HG03060 (cell line): ENCODE measurements at regions not wholly inside any gene's neighbourhood (a gene's known extent, or its start where the extent isn't known, plus 50 kb on each side); places are given as distances from the start of the nearest gene placed in this dataset.
"Not testable (repeated sequence)": the region's sequence is repeated elsewhere in the genome, so short reads cannot be mapped to it uniquely, and the experiment has no call there.

Source experiments
- ATAC-seq: cut with Tn5 transposase; IDR thresholded peaks from one replicate; pipeline ENCODE4 v1.9.1; 2021; ENCODE audit warnings: low read depth, moderate number of reproducible peaks; ENCODE audit not compliant: unreplicated experiment

- peak; percentile 90 for ATAC-seq
These were observed 87.3 kb downstream of the PHLDA1 start for GRCh38 chr12:75944097-75944904.

- ATAC-seq: no peak
These were observed 87.9 kb downstream of the PHLDA1 start for GRCh38 chr12:75943730-75944096.

- not testable (repeated sequence) for ATAC-seq
These were observed 89.9 kb downstream of the PHLDA1 start for GRCh38 chr12:75941661-75942060.

DNA sequence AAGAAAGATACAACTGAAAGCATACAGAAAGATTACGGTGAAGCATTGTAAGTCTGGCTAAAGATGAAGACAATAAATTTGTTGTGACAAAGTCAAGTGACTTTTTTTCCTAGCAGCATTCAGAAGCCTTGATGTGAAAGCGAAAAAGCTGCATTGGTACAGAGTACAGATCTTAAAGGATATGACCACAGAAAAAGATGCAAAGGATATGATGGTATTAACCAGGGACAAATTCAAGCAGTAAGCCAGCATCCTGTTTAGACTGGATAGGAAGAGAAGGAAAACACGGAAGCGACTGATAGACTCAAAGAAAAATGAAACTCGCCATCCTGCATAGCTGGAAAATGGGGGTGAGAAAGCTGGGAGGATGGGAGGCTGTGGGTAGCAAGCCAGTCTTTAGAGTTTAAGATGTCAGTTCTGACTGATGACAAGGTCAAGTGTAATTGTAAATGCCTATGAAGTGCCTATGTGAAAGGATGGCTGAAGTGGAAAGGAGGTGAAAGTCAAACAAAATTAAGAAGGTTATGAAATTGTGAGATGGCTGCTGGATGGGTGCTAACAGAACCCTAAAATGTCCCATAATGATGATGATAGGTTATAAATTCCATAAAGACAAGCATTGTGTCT, 92.4 kb downstream of the PHLDA1 start:
- no peak for ATAC-seq

GRCh38 chr12:75938189-75938588, 93.4 kb downstream of the PHLDA1 start:
- no peak for ATAC-seq

DNA sequence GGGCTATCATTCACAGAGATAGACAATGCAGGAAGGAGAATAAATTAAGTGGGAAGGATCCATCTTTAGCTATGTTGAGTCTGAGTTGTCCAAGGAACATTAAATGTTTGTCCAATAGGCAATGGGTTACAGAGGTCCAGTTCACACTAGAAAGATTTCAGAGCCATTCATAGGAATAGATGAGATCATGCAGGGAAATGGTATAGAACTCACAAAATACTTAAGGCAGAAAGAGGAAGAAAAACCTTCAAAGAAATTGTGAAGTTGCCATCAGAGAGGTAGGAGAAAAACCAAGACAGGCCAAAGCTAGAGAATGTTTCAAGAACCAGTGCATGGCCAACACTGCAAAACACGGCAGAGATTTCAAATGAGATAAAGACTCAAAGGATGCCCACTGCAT, 94.1 kb downstream of the PHLDA1 start:
- ATAC-seq: no peak

DNA sequence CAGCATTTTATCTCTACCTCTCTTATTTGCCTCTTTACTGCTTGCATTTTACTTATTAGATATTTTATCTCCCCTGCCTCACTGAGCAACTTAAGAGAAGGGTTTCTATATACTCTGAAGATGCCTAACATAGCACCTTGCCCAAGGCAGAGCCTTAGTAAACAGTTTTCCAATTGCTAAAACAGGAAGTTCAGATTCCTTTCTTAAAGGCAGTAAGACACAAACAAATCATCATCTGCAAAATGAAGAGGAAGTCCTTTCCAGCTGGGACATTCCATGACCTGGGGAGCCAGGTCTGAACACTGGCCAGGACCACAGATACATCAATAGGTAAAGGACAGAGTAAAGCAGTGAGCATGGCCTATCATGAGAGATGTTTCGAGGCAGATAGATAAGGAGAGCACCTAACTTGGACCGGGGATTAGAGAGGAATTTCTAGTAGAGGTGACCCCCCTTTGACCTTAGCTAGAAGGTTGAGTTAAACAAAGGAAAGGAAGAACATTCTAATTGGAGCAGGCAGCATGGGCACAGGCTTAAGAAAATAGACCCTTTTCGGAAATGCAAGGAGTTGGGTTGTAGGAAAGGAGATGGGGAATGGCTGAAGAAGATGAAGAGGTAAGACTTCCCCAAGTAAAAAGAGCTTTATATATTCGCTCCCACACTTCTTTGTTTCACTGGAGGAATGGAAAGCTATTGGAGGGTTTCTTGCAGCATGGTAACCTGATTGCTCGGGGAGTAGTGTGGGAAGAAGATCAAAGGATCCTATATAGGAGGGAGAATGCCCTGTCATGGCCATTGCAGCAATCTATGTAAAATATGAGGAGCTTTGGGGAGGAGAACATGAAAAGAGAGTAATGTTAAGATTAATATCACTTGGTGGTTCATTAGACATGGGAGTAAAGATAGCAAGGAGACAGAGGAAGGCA, 94.8 kb downstream of the PHLDA1 start:
- ATAC-seq: no peak

GRCh38 chr12:75935539-75936242, 95.9 kb downstream of the PHLDA1 start:
- ATAC-seq: no peak

DNA sequence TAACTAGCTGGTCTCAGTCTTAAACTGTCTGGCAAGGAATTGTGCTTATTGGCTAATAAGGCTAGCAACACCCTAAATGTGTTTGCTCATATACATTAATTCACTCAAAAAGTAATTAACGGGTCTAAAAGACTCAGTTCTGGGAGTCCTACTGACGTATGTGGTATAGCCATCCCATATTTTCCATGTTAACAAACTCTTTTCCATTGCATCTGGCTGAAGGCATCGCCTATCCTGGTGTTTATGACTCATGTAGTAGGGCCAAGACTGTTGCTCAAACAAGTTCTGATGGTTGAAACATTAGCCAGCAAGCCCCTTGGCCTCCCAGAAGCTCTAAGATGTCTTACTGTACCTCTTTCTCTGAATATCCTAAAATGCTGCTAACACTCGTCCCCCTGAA, 98.5 kb downstream of the PHLDA1 start:
- ATAC-seq: no peak

- ATAC-seq: no peak
These were observed 99.3 kb downstream of the PHLDA1 start for GRCh38 chr12:75932241-75932640.

- no peak for ATAC-seq
These were observed 107.5 kb downstream of the PHLDA1 start for GRCh38 chr12:75923964-75924666.

GRCh38 chr12:75922944-75923642, 108.5 kb downstream of the PHLDA1 start:
- ATAC-seq: no peak

DNA sequence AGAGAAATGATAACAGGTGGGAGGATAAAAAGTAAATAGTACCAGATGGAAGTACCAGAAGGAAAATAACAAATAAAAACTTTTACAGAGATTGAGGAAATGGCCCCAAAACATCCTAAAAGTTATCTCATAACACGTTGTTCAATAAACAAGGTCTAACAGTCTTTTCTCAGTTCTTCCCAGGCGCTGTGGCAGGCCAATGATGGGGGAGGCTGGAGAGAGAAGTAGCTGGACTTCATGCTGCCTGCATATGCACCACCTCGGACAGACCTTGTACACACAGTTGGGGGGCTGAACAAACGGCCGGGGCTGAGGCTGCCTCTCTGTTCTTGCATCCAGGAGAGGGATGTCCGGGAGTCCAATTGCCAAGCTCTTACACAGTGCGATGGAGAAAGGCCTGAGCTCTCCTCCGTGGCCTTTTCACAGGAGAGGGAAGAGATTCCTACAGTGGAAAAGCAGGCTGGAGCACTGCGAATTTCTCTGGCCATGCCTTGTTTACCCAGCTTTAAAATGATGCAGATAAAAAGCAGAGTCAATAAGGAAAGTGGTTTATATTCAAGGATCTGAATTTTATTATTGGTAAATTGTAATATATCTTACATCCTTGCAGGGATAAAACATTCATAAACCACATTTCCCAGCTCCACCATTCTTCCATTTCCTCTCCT, 109.8 kb downstream of the PHLDA1 start:
- no peak for ATAC-seq

GRCh38 chr12:75917715-75918114, 113.9 kb downstream of the PHLDA1 start:
- no peak for ATAC-seq

GRCh38 chr12:75917083-75917482, 114.5 kb downstream of the PHLDA1 start:
- no peak for ATAC-seq

DNA sequence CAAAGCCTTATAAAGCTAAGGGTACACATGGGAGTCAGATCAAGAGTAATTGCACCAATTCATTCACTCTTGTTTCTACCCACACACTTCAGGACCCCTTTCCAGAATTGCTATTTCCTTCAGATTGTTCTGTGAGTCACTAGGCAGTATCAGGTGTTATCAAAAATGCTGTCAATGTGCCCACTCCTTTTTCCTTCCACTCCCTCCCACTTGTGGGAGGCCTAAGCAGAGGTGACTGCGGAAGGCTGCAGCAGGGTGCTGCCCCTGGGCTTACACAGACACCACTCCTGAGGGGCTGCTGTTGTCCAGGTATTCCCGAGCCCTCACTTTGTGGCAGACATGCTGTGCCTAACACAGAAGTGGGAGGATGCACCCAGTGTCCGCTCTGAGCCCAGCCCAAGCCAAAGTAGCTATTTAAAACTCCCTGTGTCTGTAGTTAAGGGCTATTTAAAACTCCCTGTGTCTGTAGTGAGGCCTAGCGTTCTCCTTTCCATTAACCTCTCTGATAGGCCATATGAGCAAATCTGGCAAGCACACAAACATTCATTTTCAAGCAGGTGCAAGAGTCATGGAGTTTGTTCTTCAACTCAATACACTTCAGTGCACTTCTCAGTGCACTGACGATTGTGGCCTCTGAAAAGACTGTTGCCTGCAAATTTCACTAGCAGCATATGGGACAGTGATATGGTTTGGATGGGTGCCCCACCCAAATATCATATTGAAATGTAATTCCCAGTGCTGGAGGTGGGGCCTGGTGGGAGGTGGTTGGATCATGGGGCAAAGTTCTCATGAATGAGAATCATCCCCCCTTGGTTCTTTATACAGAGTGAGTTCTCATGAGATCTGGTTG, 117.8 kb downstream of the PHLDA1 start:
- no peak for ATAC-seq

- no peak for ATAC-seq
These were observed 121.6 kb downstream of the PHLDA1 start for GRCh38 chr12:75909714-75910656.
